GM18909 (cell line): ENCODE measurements at regions not wholly inside any gene's neighbourhood (a gene's known extent, or its start where the extent isn't known, plus 50 kb on each side); places are given as distances from the start of the nearest gene placed in this dataset.
"Not testable (repeated sequence)": the region's sequence is repeated elsewhere in the genome, so short reads cannot be mapped to it uniquely, and the experiment has no call there.

ENCODE experiments used
- ATAC-seq: cut with Tn5 transposase; IDR thresholded peaks from one replicate; pipeline ENCODE4 v1.9.1; 2021; ENCODE audit warnings: mild to moderate bottlenecking; ENCODE audit not compliant: unreplicated experiment, poor library complexity

GRCh38 chr12:83349907-83350611, 663.4 kb downstream of the TMTC2 start:
- no peak for ATAC-seq

GRCh38 chr12:83346333-83346732, 659.6 kb downstream of the TMTC2 start:
- ATAC-seq = no peak

- no peak for ATAC-seq
These were observed 657.1 kb downstream of the TMTC2 start for GRCh38 chr12:83343767-83344166.

GRCh38 chr12:83335748-83336147, 649.0 kb downstream of the TMTC2 start:
- no peak for ATAC-seq

- no peak for ATAC-seq
These were observed 640.0 kb downstream of the TMTC2 start for GRCh38 chr12:83326666-83327065.

GRCh38 chr12:83323866-83324265, 637.2 kb downstream of the TMTC2 start:
- no peak for ATAC-seq

- ATAC-seq = no peak
These were observed 636.1 kb downstream of the TMTC2 start for GRCh38 chr12:83322809-83323208.

GRCh38 chr12:83321971-83322370, 635.3 kb downstream of the TMTC2 start:
- ATAC-seq = no peak

- no peak for ATAC-seq
These were observed 633.6 kb downstream of the TMTC2 start for GRCh38 chr12:83320350-83320749.

GRCh38 chr12:83318386-83319098, 631.8 kb downstream of the TMTC2 start:
- no peak for ATAC-seq

- no peak for ATAC-seq
These were observed 630.9 kb downstream of the TMTC2 start for GRCh38 chr12:83317595-83317994.

- no peak for ATAC-seq
These were observed 627.1 kb downstream of the TMTC2 start for GRCh38 chr12:83313827-83314226.

GRCh38 chr12:83313322-83313721, 626.6 kb downstream of the TMTC2 start:
- ATAC-seq = no peak

GRCh38 chr12:83276904-83277303, 590.2 kb downstream of the TMTC2 start:
- ATAC-seq = no peak

GRCh38 chr12:83271201-83271600, 584.5 kb downstream of the TMTC2 start:
- no peak for ATAC-seq

- ATAC-seq = no peak
These were observed 579.1 kb downstream of the TMTC2 start for GRCh38 chr12:83265808-83266207.

GRCh38 chr12:83261998-83262397, 575.3 kb downstream of the TMTC2 start:
- no peak for ATAC-seq

GRCh38 chr12:83260126-83260525, 573.4 kb downstream of the TMTC2 start:
- ATAC-seq = not testable (repeated sequence)

GRCh38 chr12:83257726-83258125, 571.0 kb downstream of the TMTC2 start:
- ATAC-seq = no peak

- no peak for ATAC-seq
These were observed 569.9 kb downstream of the TMTC2 start for GRCh38 chr12:83256562-83256961.

GRCh38 chr12:83250866-83251265, 564.2 kb downstream of the TMTC2 start:
- ATAC-seq = no peak

- no peak for ATAC-seq
These were observed 558.5 kb downstream of the TMTC2 start for GRCh38 chr12:83245156-83245555.
